ENCODE measurements at regions not wholly inside any gene's neighbourhood (a gene's known extent, or its start where the extent isn't known, plus 50 kb on each side); places are given as distances from the start of the nearest gene placed in this dataset.

DNA sequence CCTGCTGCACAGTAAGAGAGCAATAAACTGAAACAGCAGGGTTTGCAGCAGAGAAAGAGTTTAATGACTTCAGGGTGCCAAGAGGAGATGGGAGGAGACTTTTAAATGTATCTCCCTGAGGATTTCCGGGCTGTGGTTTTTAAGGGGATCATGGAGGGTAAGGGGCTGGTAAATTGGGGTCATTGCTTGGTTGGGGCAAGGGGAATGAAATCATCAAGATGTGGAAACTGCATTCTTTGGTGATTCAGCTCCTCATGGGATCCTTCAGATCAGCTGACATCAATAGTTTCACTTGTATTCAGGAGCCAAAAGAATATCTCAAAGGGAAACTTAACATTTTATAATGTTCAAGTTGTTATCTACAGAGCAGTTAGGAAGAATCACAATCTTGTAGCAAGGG is 174.3 kb upstream of the ANXA10 start:
- Histone ChIP-seq H3K4me1 (ENCODE audit: control insufficient read depth, extremely low read depth, insufficient read depth, low read length) (no peaks in the 10 kb centered on the region), H3K36me3 (ENCODE audit: control insufficient read depth in 2 of 2, extremely low read depth in 1 of 2, insufficient read depth in 2 of 2, low read length in 2 of 2) (no peaks in the 10 kb centered on the region), H3K9me3 (ENCODE audit: control insufficient read depth, low read depth, low read length) (no peaks in the 10 kb centered on the region), H3K79me2 (ENCODE audit: control insufficient read depth, insufficient read depth, low read length) (no peaks in the 10 kb centered on the region), H3K4me2 (ENCODE audit: control insufficient read depth, extremely low read depth, insufficient read depth, low read depth, low read length) (no peak overlapping the region), H3K27me3 (ENCODE audit: control insufficient read depth, extremely low read depth, insufficient read depth, low read length) (no peaks in the 10 kb centered on the region), H3K4me3 (ENCODE audit: control insufficient read depth in 2 of 3, extremely low read depth in 1 of 3, insufficient read depth in 2 of 3, low read depth in 1 of 3, low read length in 3 of 3) (no peak overlapping the region), H3K9ac (ENCODE audit: control insufficient read depth, extremely low read depth, insufficient read depth, low read length) (no peak overlapping the region), H4K20me1 (ENCODE audit: control insufficient read depth, extremely low read depth, insufficient read depth, low read length) (no peaks in the 10 kb centered on the region), H3K9me1 (ENCODE audit: control insufficient read depth, extremely low read depth, insufficient read depth, low read length) (no peaks in the 10 kb centered on the region), H3K27ac (ENCODE audit: control insufficient read depth, insufficient read depth, low read length) (no peak overlapping the region), H2AFZ (ENCODE audit: control insufficient read depth, low read length) (no peak overlapping the region)
- TF ChIP-seq, protein P1, sequence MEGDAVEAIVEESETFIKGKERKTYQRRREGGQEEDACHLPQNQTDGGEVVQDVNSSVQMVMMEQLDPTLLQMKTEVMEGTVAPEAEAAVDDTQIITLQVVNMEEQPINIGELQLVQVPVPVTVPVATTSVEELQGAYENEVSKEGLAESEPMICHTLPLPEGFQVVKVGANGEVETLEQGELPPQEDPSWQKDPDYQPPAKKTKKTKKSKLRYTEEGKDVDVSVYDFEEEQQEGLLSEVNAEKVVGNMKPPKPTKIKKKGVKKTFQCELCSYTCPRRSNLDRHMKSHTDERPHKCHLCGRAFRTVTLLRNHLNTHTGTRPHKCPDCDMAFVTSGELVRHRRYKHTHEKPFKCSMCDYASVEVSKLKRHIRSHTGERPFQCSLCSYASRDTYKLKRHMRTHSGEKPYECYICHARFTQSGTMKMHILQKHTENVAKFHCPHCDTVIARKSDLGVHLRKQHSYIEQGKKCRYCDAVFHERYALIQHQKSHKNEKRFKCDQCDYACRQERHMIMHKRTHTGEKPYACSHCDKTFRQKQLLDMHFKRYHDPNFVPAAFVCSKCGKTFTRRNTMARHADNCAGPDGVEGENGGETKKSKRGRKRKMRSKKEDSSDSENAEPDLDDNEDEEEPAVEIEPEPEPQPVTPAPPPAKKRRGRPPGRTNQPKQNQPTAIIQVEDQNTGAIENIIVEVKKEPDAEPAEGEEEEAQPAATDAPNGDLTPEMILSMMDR (optimal IDR thresholded peaks at IDR 0.05 in 1 of 3, IDR thresholded peaks at IDR 0.05 in 1 of 3, conservative IDR thresholded peaks at IDR 0.05 in 1 of 3; ENCODE audit: extremely low read depth in 1 of 3, insufficient read depth in 2 of 3, low read length in 3 of 3): no peak
- TF ChIP-seq EZH2 (IDR thresholded peaks at IDR 0.05; ENCODE audit: low read length): no peak
- FAIRE-seq (no peak), DNase-seq (ENCODE audit: low read depth, low spot score) (no peak)
- dilution Hi-C loops (cut with MboI; ENCODE audit: extremely low pct_ligation_motif_present, low sequenced_read_pairs): no loop called here

DNA sequence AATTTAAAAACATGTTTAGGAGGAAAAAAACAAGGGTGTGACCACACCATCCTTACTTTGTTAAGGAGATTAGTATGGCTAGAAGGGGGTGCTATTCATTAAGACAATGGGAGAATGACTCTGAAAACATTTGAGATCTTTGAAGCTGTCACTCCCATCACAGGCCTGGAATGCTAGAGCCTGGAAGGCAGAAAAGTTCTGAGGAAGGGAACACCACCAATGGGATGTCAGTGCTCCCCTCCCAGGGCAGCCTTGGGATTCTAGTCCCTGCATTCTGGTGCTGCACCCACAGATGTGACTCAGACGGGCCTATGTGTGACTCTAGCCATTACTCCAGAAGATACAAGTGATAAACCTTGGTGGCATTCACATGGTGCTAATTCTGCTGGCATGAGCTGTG is 162.2 kb upstream of the ANXA10 start:
- H4K20me1 ChIP-seq (ENCODE audit: control insufficient read depth, extremely low read depth, insufficient read depth, low read length): no peaks in the 10 kb centered on the region
- no peaks in the 10 kb centered on the region for H3K36me3 ChIP-seq (ENCODE audit: control insufficient read depth in 2 of 2, extremely low read depth in 1 of 2, insufficient read depth in 2 of 2, low read length in 2 of 2)
- H3K9me3 ChIP-seq (ENCODE audit: control insufficient read depth, low read depth, low read length): no peaks in the 10 kb centered on the region
- dilution Hi-C loops (cut with MboI; ENCODE audit: extremely low pct_ligation_motif_present, low sequenced_read_pairs): no loop called here
- H3K27ac ChIP-seq (ENCODE audit: control insufficient read depth, insufficient read depth, low read length): no peak overlapping the region
- H3K4me1 ChIP-seq (ENCODE audit: control insufficient read depth, extremely low read depth, insufficient read depth, low read length): no peaks in the 10 kb centered on the region
- no peaks in the 10 kb centered on the region for H3K27me3 ChIP-seq (ENCODE audit: control insufficient read depth, extremely low read depth, insufficient read depth, low read length)
- no peak overlapping the region for H3K4me3 ChIP-seq (ENCODE audit: control insufficient read depth in 2 of 3, extremely low read depth in 1 of 3, insufficient read depth in 2 of 3, low read depth in 1 of 3, low read length in 3 of 3)
- FAIRE-seq: no peak
- H3K4me2 ChIP-seq (ENCODE audit: control insufficient read depth, extremely low read depth, insufficient read depth, low read depth, low read length): no peak overlapping the region
- H2AFZ ChIP-seq (ENCODE audit: control insufficient read depth, low read length): no peak overlapping the region
- no peaks in the 10 kb centered on the region for H3K79me2 ChIP-seq (ENCODE audit: control insufficient read depth, insufficient read depth, low read length)
- H3K9ac ChIP-seq (ENCODE audit: control insufficient read depth, extremely low read depth, insufficient read depth, low read length): no peak overlapping the region
- H3K9me1 ChIP-seq (ENCODE audit: control insufficient read depth, extremely low read depth, insufficient read depth, low read length): no peaks in the 10 kb centered on the region
- DNase-seq (ENCODE audit: low read depth, low spot score): no peak
- TF ChIP-seq, protein P1 (optimal IDR thresholded peaks at IDR 0.05 in 1 of 3, IDR thresholded peaks at IDR 0.05 in 1 of 3, conservative IDR thresholded peaks at IDR 0.05 in 1 of 3; ENCODE audit: extremely low read depth in 1 of 3, insufficient read depth in 2 of 3, low read length in 3 of 3): no peak
- TF ChIP-seq EZH2 (IDR thresholded peaks at IDR 0.05; ENCODE audit: low read length): no peak

Measured in keratinocyte (primary cell).